HEK293 (cell line): ENCODE measurements at regions not wholly inside any gene's neighbourhood (a gene's known extent, or its start where the extent isn't known, plus 50 kb on each side); places are given as distances from the start of the nearest gene placed in this dataset.

Experiments
- HOXA7 ChIP-seq: sonication (generic); formaldehyde crosslinking; IDR thresholded peaks from 2 replicates; pipeline ENCODE4 v1.8.1; 2022; ENCODE audit warnings: missing genetic modification reagents, borderline replicate concordance
- SALL2 ChIP-seq: fragments of 450-650 bp; formaldehyde crosslinking; IDR thresholded peaks from 2 replicates; pipeline ENCODE4 v1.5.0; 2017; ENCODE audit warnings: missing biosample characterization, mild to moderate bottlenecking, missing genetic modification characterization, borderline replicate concordance
- YY2 ChIP-seq: fragments of 450-650 bp; formaldehyde crosslinking; IDR thresholded peaks from 2 replicates; pipeline ENCODE4 v1.5.1; 2016; ENCODE audit warnings: missing biosample characterization, missing genetic modification characterization
- ZBTB11 ChIP-seq: fragments of 450-650 bp; formaldehyde crosslinking; conservative IDR thresholded peaks from 2 replicates; pipeline ENCODE4 v1.5.1; 2016; ENCODE audit warnings: low read depth, missing biosample characterization, missing genetic modification characterization
- ZBTB7A ChIP-seq: fragments of 450-650 bp; formaldehyde crosslinking; IDR thresholded peaks from 2 replicates; pipeline ENCODE4 v1.5.1; 2016; ENCODE audit warnings: low read depth, missing biosample characterization, missing genetic modification characterization
- ZFHX2 ChIP-seq: fragments of 450-650 bp; formaldehyde crosslinking; conservative IDR thresholded peaks from 2 replicates; pipeline ENCODE4 v1.5.1; 2016; ENCODE audit warnings: missing biosample characterization, missing genetic modification characterization
- ZIC2 ChIP-seq: fragments of 450-650 bp; formaldehyde crosslinking; IDR thresholded peaks from 2 replicates; pipeline ENCODE4 v1.5.1; 2016; ENCODE audit warnings: missing biosample characterization, missing genetic modification characterization
- ZNF621 ChIP-seq: fragments of 450-650 bp; formaldehyde crosslinking; IDR thresholded peaks from 2 replicates; pipeline ENCODE4 v1.5.1; 2017; ENCODE audit warnings: missing biosample characterization, missing genetic modification characterization
- ZNF76 ChIP-seq: fragments of 450-650 bp; formaldehyde crosslinking; IDR thresholded peaks from 2 replicates; pipeline ENCODE4; 2016; ENCODE audit warnings: low read depth, missing biosample characterization, missing genetic modification characterization, borderline replicate concordance
- ZNF792 ChIP-seq: fragments of 450-650 bp; formaldehyde crosslinking; IDR thresholded peaks from 2 replicates; pipeline ENCODE4 v1.5.1; 2016; ENCODE audit warnings: missing biosample characterization, missing genetic modification characterization
- TF ChIP-seq, protein P1 (sequence below): fragments of 450-650 bp; formaldehyde crosslinking; IDR thresholded peaks from 2 replicates; pipeline ENCODE4 v1.5.1; 2016; ENCODE audit warnings: missing biosample characterization, missing genetic modification characterization

- TF ChIP-seq ZFHX2 (no peak), ZNF792 (tag by site-specific recombination) (no peak), SALL2 (no peak), ZBTB7A (tag by site-specific recombination) (no peak), ZIC2 (no peak), ZNF76 (tag by site-specific recombination) (no peak), YY2 (tag by site-specific recombination) (no peak), ZBTB11 (tag by site-specific recombination) (no peak), HOXA7 (CRISPR knock-in tag) (no peak), ZNF621 (tag by site-specific recombination) (no peak)
- TF ChIP-seq, protein P1, sequence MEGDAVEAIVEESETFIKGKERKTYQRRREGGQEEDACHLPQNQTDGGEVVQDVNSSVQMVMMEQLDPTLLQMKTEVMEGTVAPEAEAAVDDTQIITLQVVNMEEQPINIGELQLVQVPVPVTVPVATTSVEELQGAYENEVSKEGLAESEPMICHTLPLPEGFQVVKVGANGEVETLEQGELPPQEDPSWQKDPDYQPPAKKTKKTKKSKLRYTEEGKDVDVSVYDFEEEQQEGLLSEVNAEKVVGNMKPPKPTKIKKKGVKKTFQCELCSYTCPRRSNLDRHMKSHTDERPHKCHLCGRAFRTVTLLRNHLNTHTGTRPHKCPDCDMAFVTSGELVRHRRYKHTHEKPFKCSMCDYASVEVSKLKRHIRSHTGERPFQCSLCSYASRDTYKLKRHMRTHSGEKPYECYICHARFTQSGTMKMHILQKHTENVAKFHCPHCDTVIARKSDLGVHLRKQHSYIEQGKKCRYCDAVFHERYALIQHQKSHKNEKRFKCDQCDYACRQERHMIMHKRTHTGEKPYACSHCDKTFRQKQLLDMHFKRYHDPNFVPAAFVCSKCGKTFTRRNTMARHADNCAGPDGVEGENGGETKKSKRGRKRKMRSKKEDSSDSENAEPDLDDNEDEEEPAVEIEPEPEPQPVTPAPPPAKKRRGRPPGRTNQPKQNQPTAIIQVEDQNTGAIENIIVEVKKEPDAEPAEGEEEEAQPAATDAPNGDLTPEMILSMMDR (tag by site-specific recombination) = no peak
Measured at GRCh38 chr2:128415779-128416061, 97.1 kb upstream of the HS6ST1 start.
